ENCODE measurements at regions not wholly inside any gene's neighbourhood (a gene's known extent, or its start where the extent isn't known, plus 50 kb on each side); places are given as distances from the start of the nearest gene placed in this dataset.

DNA sequence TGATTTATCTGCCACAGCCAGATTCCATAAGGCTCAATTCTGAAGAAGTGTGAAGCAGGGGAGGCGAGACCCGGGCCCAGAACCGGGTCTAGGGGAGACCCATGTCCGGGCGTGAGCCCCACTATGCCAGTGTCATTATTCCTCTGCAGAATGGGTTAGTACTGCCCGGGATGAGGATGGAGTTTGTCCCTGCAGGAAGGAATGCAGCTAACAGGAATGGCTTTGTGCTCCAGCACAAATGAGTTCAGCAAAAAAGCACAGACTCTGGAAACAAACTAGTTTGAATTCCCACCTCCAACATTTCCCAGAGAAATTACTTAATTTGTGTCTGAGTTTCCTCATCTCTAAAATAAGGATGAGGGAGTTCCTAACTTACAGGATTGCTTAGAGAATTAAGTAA lies 202.9 kb downstream of the SYK start:
- Histone ChIP-seq H3K4me3 (replicated peaks; ENCODE audit: insufficient read depth, low read length) (no peak overlapping the region), H3K27ac (replicated peaks) (no peak overlapping the region), H3K27me3 (ENCODE audit: insufficient read depth, poor library complexity, severe bottlenecking) (no peaks in the 10 kb centered on the region)
- TF ChIP-seq, protein P1, sequence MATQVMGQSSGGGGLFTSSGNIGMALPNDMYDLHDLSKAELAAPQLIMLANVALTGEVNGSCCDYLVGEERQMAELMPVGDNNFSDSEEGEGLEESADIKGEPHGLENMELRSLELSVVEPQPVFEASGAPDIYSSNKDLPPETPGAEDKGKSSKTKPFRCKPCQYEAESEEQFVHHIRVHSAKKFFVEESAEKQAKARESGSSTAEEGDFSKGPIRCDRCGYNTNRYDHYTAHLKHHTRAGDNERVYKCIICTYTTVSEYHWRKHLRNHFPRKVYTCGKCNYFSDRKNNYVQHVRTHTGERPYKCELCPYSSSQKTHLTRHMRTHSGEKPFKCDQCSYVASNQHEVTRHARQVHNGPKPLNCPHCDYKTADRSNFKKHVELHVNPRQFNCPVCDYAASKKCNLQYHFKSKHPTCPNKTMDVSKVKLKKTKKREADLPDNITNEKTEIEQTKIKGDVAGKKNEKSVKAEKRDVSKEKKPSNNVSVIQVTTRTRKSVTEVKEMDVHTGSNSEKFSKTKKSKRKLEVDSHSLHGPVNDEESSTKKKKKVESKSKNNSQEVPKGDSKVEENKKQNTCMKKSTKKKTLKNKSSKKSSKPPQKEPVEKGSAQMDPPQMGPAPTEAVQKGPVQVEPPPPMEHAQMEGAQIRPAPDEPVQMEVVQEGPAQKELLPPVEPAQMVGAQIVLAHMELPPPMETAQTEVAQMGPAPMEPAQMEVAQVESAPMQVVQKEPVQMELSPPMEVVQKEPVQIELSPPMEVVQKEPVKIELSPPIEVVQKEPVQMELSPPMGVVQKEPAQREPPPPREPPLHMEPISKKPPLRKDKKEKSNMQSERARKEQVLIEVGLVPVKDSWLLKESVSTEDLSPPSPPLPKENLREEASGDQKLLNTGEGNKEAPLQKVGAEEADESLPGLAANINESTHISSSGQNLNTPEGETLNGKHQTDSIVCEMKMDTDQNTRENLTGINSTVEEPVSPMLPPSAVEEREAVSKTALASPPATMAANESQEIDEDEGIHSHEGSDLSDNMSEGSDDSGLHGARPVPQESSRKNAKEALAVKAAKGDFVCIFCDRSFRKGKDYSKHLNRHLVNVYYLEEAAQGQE (IDR thresholded peaks at IDR 0.05; ENCODE audit: insufficient replicate concordance, low read depth): no peak
- TF ChIP-seq, protein P2, sequence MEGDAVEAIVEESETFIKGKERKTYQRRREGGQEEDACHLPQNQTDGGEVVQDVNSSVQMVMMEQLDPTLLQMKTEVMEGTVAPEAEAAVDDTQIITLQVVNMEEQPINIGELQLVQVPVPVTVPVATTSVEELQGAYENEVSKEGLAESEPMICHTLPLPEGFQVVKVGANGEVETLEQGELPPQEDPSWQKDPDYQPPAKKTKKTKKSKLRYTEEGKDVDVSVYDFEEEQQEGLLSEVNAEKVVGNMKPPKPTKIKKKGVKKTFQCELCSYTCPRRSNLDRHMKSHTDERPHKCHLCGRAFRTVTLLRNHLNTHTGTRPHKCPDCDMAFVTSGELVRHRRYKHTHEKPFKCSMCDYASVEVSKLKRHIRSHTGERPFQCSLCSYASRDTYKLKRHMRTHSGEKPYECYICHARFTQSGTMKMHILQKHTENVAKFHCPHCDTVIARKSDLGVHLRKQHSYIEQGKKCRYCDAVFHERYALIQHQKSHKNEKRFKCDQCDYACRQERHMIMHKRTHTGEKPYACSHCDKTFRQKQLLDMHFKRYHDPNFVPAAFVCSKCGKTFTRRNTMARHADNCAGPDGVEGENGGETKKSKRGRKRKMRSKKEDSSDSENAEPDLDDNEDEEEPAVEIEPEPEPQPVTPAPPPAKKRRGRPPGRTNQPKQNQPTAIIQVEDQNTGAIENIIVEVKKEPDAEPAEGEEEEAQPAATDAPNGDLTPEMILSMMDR (IDR thresholded peaks at IDR 0.05; ENCODE audit: insufficient read depth, low read length): no peak
- no peak for DNase-seq (ENCODE audit: low read depth in 1 of 2, low spot score in 1 of 2)

DNA sequence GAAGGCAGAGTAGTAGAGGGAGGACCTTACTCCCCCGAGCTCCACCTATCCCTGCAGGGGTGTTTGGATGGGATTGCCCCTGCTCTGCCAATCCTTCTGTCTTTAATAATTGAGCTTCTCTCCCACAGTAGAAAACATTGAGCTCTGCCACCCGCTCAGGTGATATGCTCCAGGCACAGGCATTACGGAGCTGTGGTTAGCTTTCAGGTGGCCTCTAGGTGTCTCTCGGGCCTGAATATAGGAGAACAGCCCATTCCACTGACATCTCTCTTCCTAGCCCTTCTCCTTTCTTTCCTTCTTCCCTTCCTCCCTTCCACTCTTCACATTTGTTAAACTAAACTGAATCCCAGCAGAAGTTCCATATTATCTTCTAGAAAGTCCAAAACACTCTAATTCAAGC lies 203.4 kb downstream of the SYK start:
- no peak overlapping the region for H3K4me3 ChIP-seq (replicated peaks; ENCODE audit: insufficient read depth, low read length)
- H3K27me3 ChIP-seq (ENCODE audit: insufficient read depth, poor library complexity, severe bottlenecking): no peaks in the 10 kb centered on the region
- H3K27ac ChIP-seq (replicated peaks): no peak overlapping the region
- TF ChIP-seq, protein P2 (IDR thresholded peaks at IDR 0.05; ENCODE audit: insufficient read depth, low read length): no peak
- TF ChIP-seq GABPA (IDR thresholded peaks at IDR 0.05; ENCODE audit: low read depth) (no peak), SPI1 (IDR thresholded peaks at IDR 0.05; ENCODE audit: borderline replicate concordance, low read depth) (no peak)
- TF ChIP-seq, protein P1 (IDR thresholded peaks at IDR 0.05; ENCODE audit: insufficient replicate concordance, low read depth): no peak
- no peak for DNase-seq (ENCODE audit: low read depth in 1 of 2, low spot score in 1 of 2)

DNA sequence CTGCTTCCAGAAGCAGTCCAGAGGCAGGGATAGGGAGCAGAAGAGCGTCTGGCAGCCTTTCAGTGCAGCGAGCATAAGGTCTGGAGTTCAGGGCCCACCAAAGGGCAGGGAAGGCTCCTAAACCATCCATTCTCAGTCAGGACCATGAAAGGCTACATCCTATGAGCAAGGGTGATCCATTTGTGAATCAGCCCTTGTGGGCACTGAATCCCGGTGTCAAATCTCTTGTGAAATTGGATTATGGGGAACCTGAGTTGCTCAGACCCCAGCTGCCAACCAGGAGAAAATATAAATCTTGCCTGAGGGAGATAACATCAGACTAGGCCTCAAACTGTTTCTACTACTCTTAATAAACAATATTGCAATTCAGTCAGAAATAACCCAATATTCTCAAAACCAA lies 204.4 kb downstream of the SYK start:
- no peak for DNase-seq (ENCODE audit: low read depth in 1 of 2, low spot score in 1 of 2)
- Histone ChIP-seq H3K27ac (replicated peaks) (no peak overlapping the region), H3K4me3 (replicated peaks; ENCODE audit: insufficient read depth, low read length) (no peak overlapping the region), H3K27me3 (ENCODE audit: insufficient read depth, poor library complexity, severe bottlenecking) (no peaks in the 10 kb centered on the region)
- TF ChIP-seq SPI1 (IDR thresholded peaks at IDR 0.05; ENCODE audit: borderline replicate concordance, low read depth) (no peak), GABPA (IDR thresholded peaks at IDR 0.05; ENCODE audit: low read depth) (no peak), POLR2AphosphoS5 (IDR thresholded peaks at IDR 0.05; ENCODE audit: low read depth) (no peak)
- TF ChIP-seq, protein P2 (IDR thresholded peaks at IDR 0.05; ENCODE audit: insufficient read depth, low read length): no peak
- TF ChIP-seq, protein P1 (IDR thresholded peaks at IDR 0.05; ENCODE audit: insufficient replicate concordance, low read depth): no peak

Data from HL-60 (cell line).